ENCODE measurements at regions not wholly inside any gene's neighbourhood (a gene's known extent, or its start where the extent isn't known, plus 50 kb on each side); places are given as distances from the start of the nearest gene placed in this dataset.
A peak's percentile ranks its signal among the peaks of the same experiment; 100 is the strongest.
"Not testable (repeated sequence)": the region's sequence is repeated elsewhere in the genome, so short reads cannot be mapped to it uniquely, and the experiment has no call there.

DNA sequence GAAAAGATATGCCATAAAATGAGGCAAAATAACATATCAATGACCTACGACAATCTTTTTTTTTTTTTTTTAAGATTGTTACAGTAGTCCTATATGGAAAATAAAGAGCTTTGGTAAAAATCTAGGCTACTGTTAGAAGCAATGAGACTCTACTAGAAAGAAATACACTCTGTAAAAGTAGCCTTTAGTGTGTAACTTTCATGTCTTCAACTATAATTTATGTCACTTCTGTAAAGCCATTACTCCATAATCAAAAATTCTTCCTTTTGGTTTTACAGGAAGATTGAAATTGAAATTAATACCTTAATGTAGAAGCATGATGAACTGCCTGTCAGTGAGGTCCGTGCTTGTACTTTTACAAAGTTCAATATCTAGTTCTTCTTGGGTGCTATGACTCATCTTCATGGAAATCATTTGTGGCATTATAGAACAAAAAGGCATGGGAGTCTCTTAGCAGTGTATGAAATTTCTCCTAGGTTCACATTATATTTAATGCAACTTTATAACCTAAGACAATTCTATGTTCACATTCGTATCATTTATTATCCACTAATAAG is 1393.1 kb downstream of the EFNA5 start:
- no peaks in the 10 kb centered on the region for H3K4me1 ChIP-seq
- TF ChIP-seq, protein P1, sequence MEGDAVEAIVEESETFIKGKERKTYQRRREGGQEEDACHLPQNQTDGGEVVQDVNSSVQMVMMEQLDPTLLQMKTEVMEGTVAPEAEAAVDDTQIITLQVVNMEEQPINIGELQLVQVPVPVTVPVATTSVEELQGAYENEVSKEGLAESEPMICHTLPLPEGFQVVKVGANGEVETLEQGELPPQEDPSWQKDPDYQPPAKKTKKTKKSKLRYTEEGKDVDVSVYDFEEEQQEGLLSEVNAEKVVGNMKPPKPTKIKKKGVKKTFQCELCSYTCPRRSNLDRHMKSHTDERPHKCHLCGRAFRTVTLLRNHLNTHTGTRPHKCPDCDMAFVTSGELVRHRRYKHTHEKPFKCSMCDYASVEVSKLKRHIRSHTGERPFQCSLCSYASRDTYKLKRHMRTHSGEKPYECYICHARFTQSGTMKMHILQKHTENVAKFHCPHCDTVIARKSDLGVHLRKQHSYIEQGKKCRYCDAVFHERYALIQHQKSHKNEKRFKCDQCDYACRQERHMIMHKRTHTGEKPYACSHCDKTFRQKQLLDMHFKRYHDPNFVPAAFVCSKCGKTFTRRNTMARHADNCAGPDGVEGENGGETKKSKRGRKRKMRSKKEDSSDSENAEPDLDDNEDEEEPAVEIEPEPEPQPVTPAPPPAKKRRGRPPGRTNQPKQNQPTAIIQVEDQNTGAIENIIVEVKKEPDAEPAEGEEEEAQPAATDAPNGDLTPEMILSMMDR (IDR thresholded peaks at IDR 0.05), result no peak
- ATAC-seq (no peak), DNase-seq (no peak)
- H3K4me3 ChIP-seq, result no peak overlapping the region
- no peaks in the 10 kb centered on the region for H3K27me3 ChIP-seq (ENCODE audit: insufficient read depth in 3 of 3, low read length in 2 of 3)
- intact Hi-C loops (cut with DNase I), result no loop called here
- no peaks in the 10 kb centered on the region for H3K9me3 ChIP-seq
- WGBS, 3 donors, result 83 to 87% (median 84%) methylated on average over 3 of the region's 3 CpGs
- no peaks in the 10 kb centered on the region for H3K36me3 ChIP-seq (ENCODE audit: insufficient read depth in 1 of 2, low read depth in 1 of 2)
- H3K27ac ChIP-seq, result no peak overlapping the region

DNA sequence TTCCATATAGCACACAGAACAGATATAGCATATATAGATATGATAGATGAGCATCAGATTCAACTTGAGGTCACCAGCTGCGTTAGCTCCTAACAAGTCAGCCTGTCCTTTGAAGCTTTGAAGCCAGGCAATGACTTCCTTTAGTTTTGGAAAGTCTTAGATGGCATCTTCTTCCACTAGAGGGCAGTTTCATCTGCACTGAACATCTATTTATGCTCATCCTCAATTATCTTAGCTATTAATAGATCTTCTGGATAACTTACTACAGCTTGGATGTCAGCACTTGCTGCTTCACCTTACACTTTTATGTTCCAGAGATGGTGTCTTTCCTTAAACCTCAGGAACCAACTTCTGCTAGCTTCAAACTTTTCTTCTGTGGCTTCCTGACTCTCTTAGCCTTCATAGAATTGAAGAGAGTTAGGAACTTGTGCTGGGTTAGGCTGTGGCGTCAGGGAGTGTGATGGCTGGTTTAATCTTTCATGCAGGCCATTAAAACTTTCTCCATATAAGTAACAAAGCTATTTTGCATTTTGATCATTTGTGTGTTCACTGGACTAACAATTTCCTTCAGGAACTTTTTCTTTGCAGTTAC is 1401.4 kb downstream of the EFNA5 start:
- intact Hi-C loops (cut with DNase I), result loop anchor here in 1 of 2 donors (10.0 kb wide), 1 partner anchor 1405 kb away; the partner anchor contains the start of gene EFNA5

DNA sequence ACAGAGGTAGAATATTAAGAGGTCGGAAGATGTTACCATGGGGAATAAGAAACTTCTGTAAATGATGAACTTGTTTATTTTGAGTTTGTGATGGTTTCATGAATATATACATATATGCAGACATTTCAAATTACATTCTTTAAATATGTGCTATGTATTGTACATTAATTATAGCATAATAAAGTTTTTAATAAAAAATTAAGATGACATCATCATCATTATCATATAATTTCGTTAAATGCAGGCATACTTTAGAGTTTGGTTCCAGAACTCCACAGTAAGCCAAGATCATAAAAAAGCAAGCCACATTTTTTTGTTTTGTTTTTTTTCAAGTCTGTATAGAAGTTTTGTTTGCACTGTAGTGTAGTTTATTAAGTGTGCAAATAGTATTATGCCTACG is 1403.5 kb downstream of the EFNA5 start:
- H3K36me3 ChIP-seq (ENCODE audit: insufficient read depth in 1 of 2, low read depth in 1 of 2), result no peaks in the 10 kb centered on the region
- H3K27me3 ChIP-seq (ENCODE audit: insufficient read depth in 3 of 3, low read length in 2 of 3), result no peaks in the 10 kb centered on the region
- DNase-seq (no peak), ATAC-seq (no peak)
- WGBS, 3 donors, result 77 to 86% (median 83%) methylated on average over 3 of the region's 3 CpGs
- H3K4me3 ChIP-seq, result no peak overlapping the region
- H3K27ac ChIP-seq, result no peak overlapping the region
- H3K4me1 ChIP-seq, result peaks cover 5% of the 10 kb centered on the region
- H3K9me3 ChIP-seq, result no peaks in the 10 kb centered on the region
- intact Hi-C loops (cut with DNase I), result loop anchor here in 1 of 2 donors (10.0 kb wide), 1 partner anchor 1408 kb away; the partner anchor contains the start of gene EFNA5
- TF ChIP-seq, protein P1 (IDR thresholded peaks at IDR 0.05), result no peak

More for the DNA sequence above, 1401.4 kb downstream of the EFNA5 start:
- no peak overlapping the region for H3K4me3 ChIP-seq
- peak; percentile 55 to 86 (median 72) for ATAC-seq
- H3K4me1 ChIP-seq, result peaks cover 5% of the 10 kb centered on the region
- H3K27me3 ChIP-seq (ENCODE audit: insufficient read depth in 3 of 3, low read length in 2 of 3), result no peaks in the 10 kb centered on the region
- no peak overlapping the region for H3K27ac ChIP-seq
- TF ChIP-seq, protein P1 (IDR thresholded peaks at IDR 0.05), result peak; percentile 59
- WGBS, 3 donors, result 47 to 75% (median 48%) methylated on average over 2 of the region's 2 CpGs
- H3K9me3 ChIP-seq, result no peaks in the 10 kb centered on the region
- no peaks in the 10 kb centered on the region for H3K36me3 ChIP-seq (ENCODE audit: insufficient read depth in 1 of 2, low read depth in 1 of 2)
- DNase-seq, result no peak

DNA sequence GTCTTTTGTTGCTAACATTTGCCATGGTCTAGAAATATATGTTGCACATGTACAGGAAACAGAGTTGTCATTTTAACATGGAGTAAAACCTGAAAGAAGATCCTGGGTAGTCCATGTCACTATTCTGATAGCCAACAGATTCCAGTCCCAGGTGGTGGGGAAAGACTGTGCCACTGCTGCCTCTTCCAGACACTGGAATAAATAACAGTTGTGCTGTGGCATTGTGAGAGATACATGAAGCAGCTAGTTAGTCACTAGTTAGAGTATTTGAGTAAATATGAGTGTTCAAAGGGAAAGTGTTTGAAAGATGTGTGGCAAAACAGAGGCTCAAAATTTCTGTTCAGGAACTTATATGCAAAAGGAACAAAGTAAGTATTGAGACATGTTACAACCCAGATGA is 1408.3 kb downstream of the EFNA5 start:
- Histone ChIP-seq H3K4me1 (no peaks in the 10 kb centered on the region), H3K36me3 (ENCODE audit: insufficient read depth in 1 of 2, low read depth in 1 of 2) (no peaks in the 10 kb centered on the region), H3K27me3 (ENCODE audit: insufficient read depth in 3 of 3, low read length in 2 of 3) (no peaks in the 10 kb centered on the region), H3K9me3 (no peaks in the 10 kb centered on the region), H3K27ac (no peak overlapping the region), H3K4me3 (no peak overlapping the region)
- DNase-seq, result no peak
- no peak for ATAC-seq
- TF ChIP-seq, protein P1 (IDR thresholded peaks at IDR 0.05), result no peak
- intact Hi-C loops (cut with DNase I), result loop anchor here in 1 of 2 donors (10.0 kb wide), 1 partner anchor 1412 kb away; the partner anchor contains the start of gene EFNA5

GRCh38 chr5:106259431-106260090 is 1411.2 kb downstream of the EFNA5 start:
- H3K4me1 ChIP-seq; H3K27me3 ChIP-seq (ENCODE audit: insufficient read depth in 3 of 3, low read length in 2 of 3); H3K9me3 ChIP-seq; ATAC-seq; H3K27ac ChIP-seq; DNase-seq; H3K36me3 ChIP-seq (ENCODE audit: insufficient read depth in 1 of 2, low read depth in 1 of 2); H3K4me3 ChIP-seq: not testable (repeated sequence)
- 70 to 82% (median 76%) methylated on average over 11 of the region's 11 CpGs for WGBS, 3 donors
- intact Hi-C loops (cut with DNase I), result loop anchor here in 1 of 2 donors (10.0 kb wide), 1 partner anchor 1415 kb away; the partner anchor contains the start of gene EFNA5
